ENCODE measurements at regions not wholly inside any gene's neighbourhood (a gene's known extent, or its start where the extent isn't known, plus 50 kb on each side); places are given as distances from the start of the nearest gene placed in this dataset.

DNA sequence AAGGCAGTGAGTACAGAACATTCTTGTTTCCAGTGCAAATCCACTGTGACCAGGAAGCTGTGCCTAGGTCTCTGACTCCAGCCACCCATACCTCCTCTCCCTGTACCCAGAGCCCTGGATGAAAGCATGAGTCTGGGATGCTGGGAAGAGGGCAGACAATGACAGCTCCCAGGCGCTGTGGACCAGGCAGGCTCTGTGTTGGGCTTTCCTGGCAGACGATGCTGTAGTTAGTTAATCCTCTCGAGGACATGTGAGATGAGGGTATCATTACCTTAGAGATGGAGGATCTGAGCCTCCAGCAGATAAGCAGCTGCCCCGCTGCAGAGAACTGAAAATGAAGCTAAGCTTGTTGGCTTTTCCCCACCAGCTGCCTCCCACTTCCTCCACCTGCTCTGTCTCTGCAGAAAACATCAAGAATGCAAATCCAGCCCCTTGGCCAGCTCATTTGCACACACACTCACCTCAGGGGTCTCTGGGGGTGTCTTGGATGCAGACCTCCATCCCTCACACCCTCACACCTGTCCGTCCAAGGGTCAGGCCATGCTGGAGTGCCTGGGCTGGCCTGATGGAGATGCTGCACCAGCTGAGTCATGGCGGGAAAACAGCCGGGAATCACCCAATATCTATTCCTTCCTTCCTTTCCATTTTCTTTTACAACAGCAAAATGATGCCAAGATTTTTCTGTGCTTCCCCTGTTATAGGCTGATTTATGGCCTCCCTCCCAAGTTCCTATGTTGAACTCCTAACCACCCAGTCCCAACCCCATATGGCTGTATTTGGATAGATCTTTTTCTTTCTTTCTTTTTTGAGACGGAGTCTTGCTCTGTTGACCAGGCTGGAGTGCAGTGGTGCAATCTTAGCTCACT lies 94.9 kb upstream of the SEPTIN5 start:
- no peaks in the 10 kb centered on the region for H3K9me3 ChIP-seq (ENCODE audit: control insufficient read depth, insufficient read depth, low read length)
- no peaks in the 10 kb centered on the region for H3K36me3 ChIP-seq (ENCODE audit: control insufficient read depth, insufficient read depth, low read length)
- TF ChIP-seq, protein P1, sequence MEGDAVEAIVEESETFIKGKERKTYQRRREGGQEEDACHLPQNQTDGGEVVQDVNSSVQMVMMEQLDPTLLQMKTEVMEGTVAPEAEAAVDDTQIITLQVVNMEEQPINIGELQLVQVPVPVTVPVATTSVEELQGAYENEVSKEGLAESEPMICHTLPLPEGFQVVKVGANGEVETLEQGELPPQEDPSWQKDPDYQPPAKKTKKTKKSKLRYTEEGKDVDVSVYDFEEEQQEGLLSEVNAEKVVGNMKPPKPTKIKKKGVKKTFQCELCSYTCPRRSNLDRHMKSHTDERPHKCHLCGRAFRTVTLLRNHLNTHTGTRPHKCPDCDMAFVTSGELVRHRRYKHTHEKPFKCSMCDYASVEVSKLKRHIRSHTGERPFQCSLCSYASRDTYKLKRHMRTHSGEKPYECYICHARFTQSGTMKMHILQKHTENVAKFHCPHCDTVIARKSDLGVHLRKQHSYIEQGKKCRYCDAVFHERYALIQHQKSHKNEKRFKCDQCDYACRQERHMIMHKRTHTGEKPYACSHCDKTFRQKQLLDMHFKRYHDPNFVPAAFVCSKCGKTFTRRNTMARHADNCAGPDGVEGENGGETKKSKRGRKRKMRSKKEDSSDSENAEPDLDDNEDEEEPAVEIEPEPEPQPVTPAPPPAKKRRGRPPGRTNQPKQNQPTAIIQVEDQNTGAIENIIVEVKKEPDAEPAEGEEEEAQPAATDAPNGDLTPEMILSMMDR (IDR thresholded peaks at IDR 0.05) = no peak
- Mint-ChIP-seq H3K27ac (no peak overlapping the region), H3K4me1 (no peaks in the 10 kb centered on the region), H3K9me3 (no peaks in the 10 kb centered on the region), H3K27me3 (ENCODE audit: low read depth in 2 of 2) (no peaks in the 10 kb centered on the region), H3K4me3 (no peak overlapping the region), H3K36me3 (no peaks in the 10 kb centered on the region)
- H3K27ac ChIP-seq (ENCODE audit: low read length) = no peak overlapping the region
- H3K4me1 ChIP-seq (ENCODE audit: control insufficient read depth, insufficient read depth, low read length) = no peaks in the 10 kb centered on the region
- 40% methylated on average over 8 of the region's 8 CpGs for WGBS (ENCODE audit: insufficient coverage)
- no peaks in the 10 kb centered on the region for H3K27me3 ChIP-seq (ENCODE audit: control insufficient read depth, insufficient read depth, low read length)
- no peak for ATAC-seq
- no peak overlapping the region for H3K4me3 ChIP-seq (ENCODE audit: low read length)
- intact Hi-C loops (cut with micrococcal nuclease) = no loop called here
- DNase-seq = no peak

DNA sequence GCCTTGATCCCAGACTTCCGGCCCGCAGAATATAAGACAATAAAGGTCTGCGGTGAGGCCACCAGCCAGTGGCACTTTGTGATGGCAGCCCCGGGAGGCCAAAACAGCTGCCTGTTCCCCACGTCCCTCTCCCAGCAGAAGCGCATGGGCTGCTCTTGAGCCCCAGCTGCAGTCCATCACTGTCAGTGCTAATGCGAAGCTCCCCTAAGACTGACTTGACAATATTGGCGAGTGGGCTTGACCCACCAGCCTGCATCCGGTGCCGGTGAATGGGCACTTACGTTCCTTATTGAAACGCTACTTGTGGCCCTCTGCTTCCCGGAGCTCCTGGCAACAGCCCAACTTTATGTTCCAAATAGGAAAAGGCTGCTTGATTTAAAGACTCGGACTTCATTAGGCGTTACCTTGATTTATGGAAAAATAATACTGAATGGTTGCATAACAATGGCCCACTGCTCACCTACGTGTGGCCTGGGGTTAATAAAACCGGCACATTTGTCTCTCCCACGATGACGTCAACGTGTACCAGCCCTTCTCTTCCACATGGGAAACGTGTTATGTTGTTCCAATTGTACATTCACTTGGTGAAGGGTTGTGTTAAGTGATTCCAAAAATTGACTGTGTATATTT lies 93.4 kb upstream of the SEPTIN5 start:
- H3K4me1 Mint-ChIP-seq = no peaks in the 10 kb centered on the region

DNA sequence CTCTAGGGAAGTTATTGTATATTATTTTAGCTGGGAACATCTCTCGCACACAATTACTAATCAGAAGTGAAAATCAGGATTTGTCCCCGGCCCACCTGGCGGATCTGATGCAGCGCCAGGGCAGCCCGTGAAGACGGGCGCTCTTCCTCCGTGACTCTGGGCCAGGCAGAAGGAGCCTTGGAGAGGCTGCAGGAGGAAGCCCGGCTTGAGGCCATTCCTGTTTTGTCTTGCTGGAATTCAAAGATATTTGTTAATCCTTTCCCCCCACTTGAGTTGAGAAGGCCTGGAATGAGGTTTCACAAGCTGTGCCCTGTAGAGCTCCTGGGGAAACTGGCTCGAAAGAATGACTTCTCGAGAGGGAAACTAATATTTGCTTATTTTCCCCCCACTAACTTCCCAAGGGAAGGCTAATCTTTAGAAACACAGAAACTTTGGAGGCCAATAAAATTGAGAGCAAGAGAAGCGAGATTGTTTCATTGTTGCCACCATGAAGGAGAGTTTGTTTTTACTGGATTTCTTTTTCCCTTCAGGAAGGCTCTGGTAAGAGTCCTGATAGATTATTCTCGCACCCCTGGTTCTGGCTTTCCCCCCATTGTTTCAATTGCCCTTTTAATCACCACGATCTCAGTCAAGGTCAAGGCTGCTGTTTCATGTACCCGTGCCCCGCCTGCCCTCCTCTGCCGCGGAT lies 92.8 kb upstream of the SEPTIN5 start:
- H3K4me1 ChIP-seq (ENCODE audit: control insufficient read depth, insufficient read depth, low read length) = no peaks in the 10 kb centered on the region
- no peaks in the 10 kb centered on the region for H3K27me3 Mint-ChIP-seq (ENCODE audit: low read depth in 2 of 2)
- H3K4me1 Mint-ChIP-seq = no peaks in the 10 kb centered on the region
- no peaks in the 10 kb centered on the region for H3K27me3 ChIP-seq (ENCODE audit: control insufficient read depth, insufficient read depth, low read length)
- intact Hi-C loops (cut with micrococcal nuclease) = no loop called here
- no peak overlapping the region for H3K27ac ChIP-seq (ENCODE audit: low read length)
- H3K27ac Mint-ChIP-seq = no peak overlapping the region
- ATAC-seq = no peak
- H3K9me3 ChIP-seq (ENCODE audit: control insufficient read depth, insufficient read depth, low read length) = no peaks in the 10 kb centered on the region
- no peak overlapping the region for H3K4me3 Mint-ChIP-seq
- H3K36me3 ChIP-seq (ENCODE audit: control insufficient read depth, insufficient read depth, low read length) = no peaks in the 10 kb centered on the region
- no peaks in the 10 kb centered on the region for H3K36me3 Mint-ChIP-seq
- WGBS (ENCODE audit: insufficient coverage) = 82% methylated on average over 18 of the region's 18 CpGs
- H3K9me3 Mint-ChIP-seq = no peaks in the 10 kb centered on the region
- no peak for DNase-seq
- H3K4me3 ChIP-seq (ENCODE audit: low read length) = no peak overlapping the region
- TF ChIP-seq, protein P1 (IDR thresholded peaks at IDR 0.05) = no peak

More for the DNA sequence above, 93.4 kb upstream of the SEPTIN5 start:
- H3K9me3 ChIP-seq (ENCODE audit: control insufficient read depth, insufficient read depth, low read length) = no peaks in the 10 kb centered on the region
- no peak overlapping the region for H3K4me3 ChIP-seq (ENCODE audit: low read length)
- ATAC-seq (no peak), DNase-seq (no peak)
- H3K27ac ChIP-seq (ENCODE audit: low read length) = no peak overlapping the region
- Mint-ChIP-seq H3K9me3 (no peaks in the 10 kb centered on the region), H3K27me3 (ENCODE audit: low read depth in 2 of 2) (no peaks in the 10 kb centered on the region), H3K27ac (no peak overlapping the region), H3K4me3 (no peak overlapping the region), H3K36me3 (no peaks in the 10 kb centered on the region)
- intact Hi-C loops (cut with micrococcal nuclease) = no loop called here
- 86% methylated on average over 21 of the region's 21 CpGs for WGBS (ENCODE audit: insufficient coverage)
- no peaks in the 10 kb centered on the region for H3K36me3 ChIP-seq (ENCODE audit: control insufficient read depth, insufficient read depth, low read length)
- no peaks in the 10 kb centered on the region for H3K4me1 ChIP-seq (ENCODE audit: control insufficient read depth, insufficient read depth, low read length)
- no peaks in the 10 kb centered on the region for H3K27me3 ChIP-seq (ENCODE audit: control insufficient read depth, insufficient read depth, low read length)
- TF ChIP-seq, protein P1 (IDR thresholded peaks at IDR 0.05) = no peak

Measured in natural killer cell (primary cell).